Hepatocyte (in vitro differentiated cells): ENCODE measurements at regions not wholly inside any gene's neighbourhood (a gene's known extent, or its start where the extent isn't known, plus 50 kb on each side); places are given as distances from the start of the nearest gene placed in this dataset.

Experiments
- DNase-seq: peaks from one replicate; pipeline ENCODE4 v3.0.0-alpha.2; 2016; ENCODE audit warnings: low spot score
- H2AFZ ChIP-seq: fragments of 200-600 bp; sonication (generic); 2 replicates; pipeline ENCODE4 v1.6.0; 2016; ENCODE audit warnings: antibody characterized with exemption, mild to moderate bottlenecking
- H3K27ac ChIP-seq: fragments of 200-600 bp; sonication (generic); 2 replicates; pipeline ENCODE4 v1.5.1; 2016; ENCODE audit warnings: mild to moderate bottlenecking
- H3K27me3 ChIP-seq: fragments of 200-600 bp; sonication (generic); 2 replicates; pipeline ENCODE4 v1.6.1; 2016
- H3K36me3 ChIP-seq: fragments of 200-600 bp; sonication (generic); replicated peaks from 2 replicates; pipeline ENCODE4 v1.5.1; 2016; ENCODE audit warnings: low read depth; ENCODE audit not compliant: insufficient read depth
- H3K4me1 ChIP-seq: fragments of 200-600 bp; sonication (generic); 2 replicates; pipeline ENCODE4 v1.5.1; 2016; ENCODE audit warnings: mild to moderate bottlenecking, moderate library complexity; ENCODE audit not compliant: insufficient read depth
- H3K4me2 ChIP-seq: fragments of 200-600 bp; sonication (generic); 2 replicates; pipeline ENCODE4 v1.6.0; 2016
- H3K4me3 ChIP-seq: fragments of 200-600 bp; sonication (generic); 2 replicates; pipeline ENCODE4 v1.5.1; 2016; ENCODE audit warnings: mild to moderate bottlenecking
- H3K79me2 ChIP-seq: fragments of 200-600 bp; sonication (generic); 2 replicates; pipeline ENCODE4 v1.6.0; 2017; ENCODE audit warnings: mild to moderate bottlenecking
- H3K9me2 ChIP-seq: fragments of 200-600 bp; sonication (generic); replicated peaks from 2 replicates; pipeline ENCODE4 v1.6.0; 2017; ENCODE audit warnings: mild to moderate bottlenecking; ENCODE audit not compliant: insufficient read depth
- H3K9me3 ChIP-seq: fragments of 200-600 bp; sonication (generic); 2 replicates; pipeline ENCODE4 v1.5.1; 2016; ENCODE audit warnings: low read depth, mild to moderate bottlenecking
- H4K20me1 ChIP-seq: fragments of 200-600 bp; sonication (generic); 2 replicates; pipeline ENCODE4 v1.6.0; 2016; ENCODE audit warnings: mild to moderate bottlenecking; ENCODE audit not compliant: insufficient read depth, poor library complexity, severe bottlenecking
- CTCF ChIP-seq: fragments of 200-600 bp; sonication (generic); IDR thresholded peaks from 2 replicates; pipeline ENCODE4 v1.5.1; 2016; ENCODE audit warnings: antibody characterized with exemption, mild to moderate bottlenecking; ENCODE audit not compliant: poor library complexity
- EZH2 ChIP-seq: fragments of 200-600 bp; sonication (generic); IDR thresholded peaks from 2 replicates; pipeline ENCODE4 v1.6.1; 2016; ENCODE audit warnings: antibody characterized with exemption, mild to moderate bottlenecking, borderline replicate concordance
- EZH2phosphoT487 ChIP-seq: fragments of 200-600 bp; sonication (generic); IDR thresholded peaks from one replicate; pipeline ENCODE4 v1.6.1; 2018; ENCODE audit warnings: antibody characterized with exemption, mild to moderate bottlenecking, low read depth, moderate library complexity; ENCODE audit not compliant: unreplicated experiment, severe bottlenecking
- WGBS: methylation state at CpG from one replicate; pipeline ENCODE4 v1.1.6; 2016; ENCODE audit warnings: low lambda C conversion rate; ENCODE audit errors: missing lambda C conversion rate; 5-methylcytosine and 5-hydroxymethylcytosine counted together

DNA sequence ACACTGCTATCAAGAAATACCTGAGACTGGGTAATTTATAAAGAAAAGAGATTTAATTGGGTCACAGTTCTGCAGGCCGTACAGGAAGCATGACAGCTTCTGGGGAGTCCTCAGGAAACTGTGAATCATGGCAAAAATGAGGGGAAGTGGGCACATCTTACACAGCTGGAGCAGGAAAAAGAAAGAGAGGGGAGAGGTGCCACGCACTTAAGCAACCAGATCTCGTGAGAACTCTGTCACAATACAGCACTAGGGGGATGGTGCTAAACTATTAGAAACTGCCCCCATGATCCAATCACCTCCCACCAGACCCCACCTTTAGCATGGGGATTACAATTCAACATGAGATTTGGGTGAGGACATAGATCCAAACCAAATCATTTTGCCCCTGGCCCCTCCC is 105.5 kb upstream of the CPLX2 start:
- Histone ChIP-seq H3K27ac (no peak overlapping the region), H3K4me1 (no peaks in the 10 kb centered on the region), H3K4me3 (no peak overlapping the region), H3K79me2 (no peaks in the 10 kb centered on the region), H3K4me2 (no peak overlapping the region), H3K9me3 (no peaks in the 10 kb centered on the region), H3K36me3 (no peaks in the 10 kb centered on the region), H3K9me2 (no peaks in the 10 kb centered on the region), H3K27me3 (peaks cover 6% of the 10 kb centered on the region), H2AFZ (no peak overlapping the region), H4K20me1 (no peaks in the 10 kb centered on the region)
- TF ChIP-seq EZH2 (no peak), EZH2phosphoT487 (no peak), CTCF (no peak)
- 86% methylated on average over 3 of the region's 3 CpGs for WGBS
- DNase-seq: no peak

DNA sequence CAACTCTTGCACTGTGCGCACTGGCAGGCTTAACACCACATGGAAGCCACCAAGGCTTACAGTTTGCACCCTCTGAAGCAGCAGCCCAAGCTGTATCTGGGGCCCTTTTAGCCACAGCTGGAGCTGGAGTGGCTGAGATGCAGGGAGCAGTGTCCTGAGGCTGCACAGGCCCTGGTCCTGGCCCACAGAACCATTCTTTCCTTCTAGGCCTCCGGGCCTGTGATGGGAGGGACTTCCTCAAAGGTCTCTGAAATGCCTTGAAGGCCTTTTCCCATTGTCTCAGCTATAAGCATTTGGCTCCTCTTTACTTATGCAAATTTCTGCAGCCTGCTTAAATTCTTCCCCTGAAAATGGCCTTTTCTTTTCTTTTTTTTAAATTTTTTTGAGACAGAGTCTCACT is 104.4 kb upstream of the CPLX2 start:
- H3K4me2 ChIP-seq: no peak overlapping the region
- TF ChIP-seq CTCF (no peak), EZH2 (no peak), EZH2phosphoT487 (no peak)
- H4K20me1 ChIP-seq: no peaks in the 10 kb centered on the region
- no peaks in the 10 kb centered on the region for H3K9me2 ChIP-seq
- H3K36me3 ChIP-seq: no peaks in the 10 kb centered on the region
- DNase-seq: no peak
- no peaks in the 10 kb centered on the region for H3K4me1 ChIP-seq
- H3K27me3 ChIP-seq: peaks cover 17% of the 10 kb centered on the region
- no peak overlapping the region for H3K27ac ChIP-seq
- no peaks in the 10 kb centered on the region for H3K9me3 ChIP-seq
- no peaks in the 10 kb centered on the region for H3K79me2 ChIP-seq
- no peak overlapping the region for H3K4me3 ChIP-seq
- WGBS: 88% methylated on average over 2 of the region's 2 CpGs
- no peak overlapping the region for H2AFZ ChIP-seq

- 19% methylated on average over 50 of the region's 50 CpGs for WGBS
- no peaks in the 10 kb centered on the region for H4K20me1 ChIP-seq
- DNase-seq: no peak
- H3K36me3 ChIP-seq: no peaks in the 10 kb centered on the region
- no peak overlapping the region for H3K27ac ChIP-seq
- H3K79me2 ChIP-seq: no peaks in the 10 kb centered on the region
- no peaks in the 10 kb centered on the region for H3K9me2 ChIP-seq
- no peaks in the 10 kb centered on the region for H3K4me1 ChIP-seq
- no peak overlapping the region for H2AFZ ChIP-seq
- peaks cover 53% of the 10 kb centered on the region for H3K27me3 ChIP-seq
- H3K4me2 ChIP-seq: peak overlapping the region; percentile 76
- TF ChIP-seq CTCF (no peak), EZH2phosphoT487 (no peak), EZH2 (peak; percentile 23)
- H3K9me3 ChIP-seq: no peaks in the 10 kb centered on the region
- no peak overlapping the region for H3K4me3 ChIP-seq
Observed at GRCh38 chr5:175772747-175773533, 98.4 kb upstream of the CPLX2 start.
